Body of pancreas (tissue), 4 donors: ENCODE measurements at regions not wholly inside any gene's neighbourhood (a gene's known extent, or its start where the extent isn't known, plus 50 kb on each side); places are given as distances from the start of the nearest gene placed in this dataset.

Source experiments
- CTCF ChIP-seq, 7 experiments: fragments of 450-650 bp in 4 of 7; fragments of 200-600 bp in 3 of 7; sonication (generic) in 3 of 7; IDR thresholded peaks; one replicate each; pipeline ENCODE4 v1.5.1; 2016 to 2019; ENCODE audit warnings: antibody characterized with exemption in 7 of 7
- POLR2A ChIP-seq, 3 donors: fragments of 450-650 bp; IDR thresholded peaks; one replicate each; pipeline ENCODE4 v1.6.1; 2016; ENCODE audit warnings: antibody characterized with exemption in 3 of 3, mild to moderate bottlenecking in 2 of 3

GRCh38 chr9:118992813-118993794 lies 376.1 kb downstream of the BRINP1 start:
- no peak for TF ChIP-seq CTCF (IDR thresholded peaks at IDR 0.05)
- TF ChIP-seq POLR2A (IDR thresholded peaks at IDR 0.05), result no peak
